Left lung (tissue), 4 donors: ENCODE measurements at regions not wholly inside any gene's neighbourhood (a gene's known extent, or its start where the extent isn't known, plus 50 kb on each side); places are given as distances from the start of the nearest gene placed in this dataset.

Source experiments
- ATAC-seq: fragments of 200-7000 bp; cut with Tn5 transposase; one replicate; pipeline ENCODE4 v1.9.1; 2020; ENCODE audit warnings: moderate library complexity
- DNase-seq, 4 donors: peaks; one replicate each; pipeline ENCODE4 v3.0.0-alpha.2; 2013 to 2020
- H3K27ac ChIP-seq, 2 donors: fragments of 200-600 bp; sonication (generic) in 1 of 2; one replicate each; pipeline versions ENCODE4 v1.5.0 to v1.8.0; 2020 to 2021
- H3K27me3 ChIP-seq, 2 donors: fragments of 200-600 bp; sonication (generic) in 1 of 2; one replicate each; pipeline versions ENCODE4 v1.5.0 to v1.8.0; 2020 to 2021
- H3K36me3 ChIP-seq, 2 donors: fragments of 200-600 bp; sonication (generic) in 1 of 2; one replicate each; pipeline versions ENCODE4 v1.5.0 to v1.8.0; 2020 to 2021
- H3K4me1 ChIP-seq, 2 donors: fragments of 200-600 bp; one replicate each; pipeline ENCODE4 v1.8.0; 2021
- H3K4me3 ChIP-seq, 2 donors: fragments of 200-600 bp; sonication (generic) in 1 of 2; one replicate each; pipeline versions ENCODE4 v1.5.0 to v1.8.0; 2020 to 2021; ENCODE audit warnings: mild to moderate bottlenecking in 1 of 2
- H3K9me3 ChIP-seq, 2 donors: fragments of 200-600 bp; sonication (generic) in 1 of 2; one replicate each; pipeline versions ENCODE4 v1.5.0 to v1.8.0; 2020 to 2021
- CTCF ChIP-seq, 2 donors: fragments of 200-600 bp; sonication (generic) in 1 of 2; IDR thresholded peaks; one replicate each; pipeline versions ENCODE4 v1.5.0 to v1.8.0; 2021; ENCODE audit warnings: antibody characterized with exemption in 2 of 2
- intact Hi-C, 2 donors: fragments of 100-400 bp; cut with DNase I; formaldehyde crosslinking; loops; one replicate each; pipeline versions ENCODE4 v1.11.2 to v1.14.2; 2022
- donor health status: DM: no; HTN: yes; CAD: no.
- donor health status: DM: no; HTN: no; CAD: no.

DNA sequence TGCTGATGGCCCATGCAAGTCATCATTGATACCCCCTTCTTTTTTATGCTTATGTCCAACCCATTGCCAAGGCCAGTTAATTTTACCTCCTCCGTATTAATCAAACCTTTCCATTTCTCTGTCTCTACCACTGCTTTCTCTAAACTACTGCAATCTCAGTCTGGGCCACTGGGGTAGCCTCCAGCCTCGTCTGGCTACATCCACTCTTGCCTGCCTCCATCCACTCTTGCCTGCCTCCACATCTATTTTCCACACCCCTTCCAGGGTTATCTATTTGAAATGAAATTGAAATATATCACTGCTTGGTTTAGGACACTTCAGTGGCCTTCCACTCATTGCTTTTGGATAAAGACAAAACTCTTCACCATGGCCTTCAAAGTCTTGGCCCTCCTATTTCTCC is 425.3 kb upstream of the CLINT1 start:
- Histone ChIP-seq H3K4me3 (no peak overlapping the region), H3K27ac (no peak overlapping the region), H3K4me1 (no peaks in the 10 kb centered on the region), H3K9me3 (no peaks in the 10 kb centered on the region), H3K27me3 (no peaks in the 10 kb centered on the region), H3K36me3 (no peaks in the 10 kb centered on the region)
- intact Hi-C loops = no loop called here
- TF ChIP-seq CTCF (IDR thresholded peaks at IDR 0.05) = no peak
- no peak for DNase-seq
- no peak for ATAC-seq

- Histone ChIP-seq H3K27ac (no peak overlapping the region), H3K36me3 (no peaks in the 10 kb centered on the region), H3K4me3 (no peak overlapping the region), H3K4me1 (no peaks in the 10 kb centered on the region), H3K27me3 (no peaks in the 10 kb centered on the region), H3K9me3 (no peaks in the 10 kb centered on the region)
- TF ChIP-seq CTCF (IDR thresholded peaks at IDR 0.05) = no peak
- DNase-seq = no peak
- ATAC-seq = no peak
- intact Hi-C loops = no loop called here
Observed at GRCh38 chr5:158283397-158283796, 424.5 kb upstream of the CLINT1 start.

- H3K9me3 ChIP-seq = no peaks in the 10 kb centered on the region
- TF ChIP-seq CTCF (IDR thresholded peaks at IDR 0.05) = no peak
- DNase-seq (no peak), ATAC-seq (no peak)
- intact Hi-C loops = no loop called here
- H3K4me1 ChIP-seq = no peaks in the 10 kb centered on the region
- H3K36me3 ChIP-seq = no peaks in the 10 kb centered on the region
- H3K27ac ChIP-seq = no peak overlapping the region
- H3K27me3 ChIP-seq = no peaks in the 10 kb centered on the region
- H3K4me3 ChIP-seq = no peak overlapping the region
Observed at GRCh38 chr5:158278216-158278925, 419.4 kb upstream of the CLINT1 start.

GRCh38 chr5:158277276-158277675 is 418.3 kb upstream of the CLINT1 start:
- no peak overlapping the region for H3K4me3 ChIP-seq
- intact Hi-C loops = no loop called here
- ATAC-seq = no peak

DNA sequence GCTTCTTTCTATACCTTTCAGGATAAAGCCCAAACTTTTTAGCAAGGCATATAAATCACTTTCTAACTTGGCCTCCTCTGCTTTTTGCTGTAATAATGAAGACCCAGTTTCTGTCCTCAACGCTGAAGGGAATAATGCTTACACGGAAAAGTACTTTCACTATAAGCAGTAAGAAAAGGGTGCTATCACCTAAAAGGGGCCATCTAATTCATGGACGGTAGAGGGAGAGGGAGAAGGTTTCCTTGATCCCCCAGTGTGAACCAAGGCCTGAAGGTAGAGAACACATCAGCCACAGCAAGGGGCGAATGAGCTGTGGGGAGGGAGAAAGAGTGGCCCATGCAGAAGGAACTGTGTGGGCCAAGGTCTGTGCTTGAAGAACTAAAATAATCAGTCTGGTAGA is 417.7 kb upstream of the CLINT1 start:
- intact Hi-C loops = no loop called here
- Histone ChIP-seq H3K27ac (no peak overlapping the region), H3K36me3 (no peaks in the 10 kb centered on the region), H3K4me3 (no peak overlapping the region), H3K9me3 (no peaks in the 10 kb centered on the region), H3K27me3 (no peaks in the 10 kb centered on the region), H3K4me1 (no peaks in the 10 kb centered on the region)
- TF ChIP-seq CTCF (IDR thresholded peaks at IDR 0.05) = no peak
- ATAC-seq = no peak
- no peak for DNase-seq

More at GRCh38 chr5:158277276-158277675, 418.3 kb upstream of the CLINT1 start:
- H3K36me3 ChIP-seq = no peaks in the 10 kb centered on the region
- no peak for DNase-seq
- no peaks in the 10 kb centered on the region for H3K9me3 ChIP-seq
- no peaks in the 10 kb centered on the region for H3K27me3 ChIP-seq
- no peak for TF ChIP-seq CTCF (IDR thresholded peaks at IDR 0.05)
- no peak overlapping the region for H3K27ac ChIP-seq
- no peaks in the 10 kb centered on the region for H3K4me1 ChIP-seq
